ENCODE measurements at regions not wholly inside any gene's neighbourhood (a gene's known extent, or its start where the extent isn't known, plus 50 kb on each side); places are given as distances from the start of the nearest gene placed in this dataset.

- no peaks in the 10 kb centered on the region for H3K4me1 ChIP-seq (ENCODE audit: insufficient read depth, low read length)
- Mint-ChIP-seq H3K4me1 (ENCODE audit: low read depth) (no peaks in the 10 kb centered on the region), H3K27ac (no peak overlapping the region), H3K36me3 (ENCODE audit: low read depth) (no peaks in the 10 kb centered on the region), H3K4me3 (no peak overlapping the region), H3K9me3 (no peaks in the 10 kb centered on the region), H3K27me3 (peaks cover 15% of the 10 kb centered on the region)
- intact Hi-C loops (cut with DNase I, micrococcal nuclease) = no loop called here
- H3K4me3 ChIP-seq (ENCODE audit: low read length) = no peak overlapping the region
- DNase-seq = no peak
- ATAC-seq (ENCODE audit: poor library complexity) = no peak
- H3K27me3 ChIP-seq (ENCODE audit: control insufficient read depth in 1 of 2, insufficient read depth in 2 of 2, low read length in 2 of 2) = no peaks in the 10 kb centered on the region
- CTCF ChIA-PET = no interaction called here
- no peaks in the 10 kb centered on the region for H3K36me3 ChIP-seq (ENCODE audit: insufficient read depth, low read length)
- no peaks in the 10 kb centered on the region for H3K9me3 ChIP-seq (ENCODE audit: control insufficient read depth in 1 of 2, insufficient read depth in 1 of 2, low read length in 2 of 2)
- POLR2A ChIA-PET = no interaction called here
- H3K27ac ChIP-seq (ENCODE audit: low read depth in 1 of 2, low read length in 2 of 2) = no peak overlapping the region
- no peak for TF ChIP-seq CTCF (IDR thresholded peaks at IDR 0.05)
These were observed 82.6 kb upstream of the GNAO1 start for GRCh38 chr16:56108724-56109123.

DNA sequence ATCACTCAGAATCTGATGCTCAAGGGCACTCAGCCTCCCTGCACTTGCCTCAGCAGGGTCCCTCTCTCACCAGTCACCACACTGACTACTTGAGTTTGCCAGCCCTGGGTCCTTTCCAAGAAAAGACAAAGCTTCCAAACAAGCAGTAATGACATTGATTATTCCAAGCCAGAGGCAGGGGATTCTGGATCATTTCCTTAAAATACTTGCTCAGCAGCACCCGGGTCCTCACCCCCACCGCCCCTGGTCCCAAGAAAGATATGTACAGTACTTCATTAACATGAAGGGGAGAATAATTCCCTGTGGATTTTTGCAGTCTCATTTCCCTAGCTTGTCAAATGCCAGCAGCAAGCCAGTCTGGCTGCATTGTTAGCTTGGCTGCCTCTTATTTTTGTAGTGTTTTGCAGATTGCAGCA, 83.2 kb upstream of the GNAO1 start:
- Mint-ChIP-seq H3K27me3 (peaks cover 15% of the 10 kb centered on the region), H3K4me1 (ENCODE audit: low read depth) (no peaks in the 10 kb centered on the region), H3K9me3 (no peaks in the 10 kb centered on the region), H3K27ac (no peak overlapping the region), H3K36me3 (ENCODE audit: low read depth) (no peaks in the 10 kb centered on the region), H3K4me3 (no peak overlapping the region)
- H3K4me1 ChIP-seq (ENCODE audit: insufficient read depth, low read length) = no peaks in the 10 kb centered on the region
- no peak overlapping the region for H3K27ac ChIP-seq (ENCODE audit: low read depth in 1 of 2, low read length in 2 of 2)
- H3K4me3 ChIP-seq (ENCODE audit: low read length) = no peak overlapping the region
- no peaks in the 10 kb centered on the region for H3K27me3 ChIP-seq (ENCODE audit: control insufficient read depth in 1 of 2, insufficient read depth in 2 of 2, low read length in 2 of 2)
- H3K36me3 ChIP-seq (ENCODE audit: insufficient read depth, low read length) = no peaks in the 10 kb centered on the region
- CTCF ChIA-PET = no interaction called here
- ATAC-seq (ENCODE audit: poor library complexity) (no peak), DNase-seq (no peak)
- intact Hi-C loops (cut with DNase I, micrococcal nuclease) = no loop called here
- no peaks in the 10 kb centered on the region for H3K9me3 ChIP-seq (ENCODE audit: control insufficient read depth in 1 of 2, insufficient read depth in 1 of 2, low read length in 2 of 2)
- TF ChIP-seq CTCF (IDR thresholded peaks at IDR 0.05) = no peak
- POLR2A ChIA-PET = no interaction called here

- no peak overlapping the region for H3K4me3 Mint-ChIP-seq
- H3K4me3 ChIP-seq (ENCODE audit: low read length) = no peak overlapping the region
- no peak overlapping the region for H3K27ac ChIP-seq (ENCODE audit: low read depth in 1 of 2, low read length in 2 of 2)
- ATAC-seq (ENCODE audit: poor library complexity) (no peak), DNase-seq (no peak)
- no peaks in the 10 kb centered on the region for H3K36me3 ChIP-seq (ENCODE audit: insufficient read depth, low read length)
- ChIA-PET POLR2A (no interaction called here), CTCF (no interaction called here)
- no peak for TF ChIP-seq CTCF (IDR thresholded peaks at IDR 0.05)
- no peaks in the 10 kb centered on the region for H3K4me1 Mint-ChIP-seq (ENCODE audit: low read depth)
- peaks cover 8% of the 10 kb centered on the region for H3K27me3 Mint-ChIP-seq
- H3K36me3 Mint-ChIP-seq (ENCODE audit: low read depth) = no peaks in the 10 kb centered on the region
- H3K27ac Mint-ChIP-seq = no peak overlapping the region
- no peaks in the 10 kb centered on the region for H3K27me3 ChIP-seq (ENCODE audit: control insufficient read depth in 1 of 2, insufficient read depth in 2 of 2, low read length in 2 of 2)
- no peaks in the 10 kb centered on the region for H3K9me3 Mint-ChIP-seq
- intact Hi-C loops (cut with DNase I, micrococcal nuclease) = no loop called here
- no peaks in the 10 kb centered on the region for H3K9me3 ChIP-seq (ENCODE audit: control insufficient read depth in 1 of 2, insufficient read depth in 1 of 2, low read length in 2 of 2)
- H3K4me1 ChIP-seq (ENCODE audit: insufficient read depth, low read length) = no peaks in the 10 kb centered on the region
These were observed 84.8 kb upstream of the GNAO1 start for GRCh38 chr16:56106527-56106926.

Data from CD4-positive, alpha-beta T cell (primary cell).